ENCODE measurements at regions not wholly inside any gene's neighbourhood (a gene's known extent, or its start where the extent isn't known, plus 50 kb on each side); places are given as distances from the start of the nearest gene placed in this dataset.
A peak's percentile ranks its signal among the peaks of the same experiment; 100 is the strongest.
"Not testable (repeated sequence)": the region's sequence is repeated elsewhere in the genome, so short reads cannot be mapped to it uniquely, and the experiment has no call there.

- DNase-seq = no peak
Observed at GRCh38 chr14:105945896-105946295, 419.5 kb downstream of the TMEM121 start.

GRCh38 chr14:105947599-105947998 lies 421.2 kb downstream of the TMEM121 start:
- no peak for DNase-seq

GRCh38 chr14:105948955-105949354 lies 422.6 kb downstream of the TMEM121 start:
- DNase-seq = not testable (repeated sequence)

DNA sequence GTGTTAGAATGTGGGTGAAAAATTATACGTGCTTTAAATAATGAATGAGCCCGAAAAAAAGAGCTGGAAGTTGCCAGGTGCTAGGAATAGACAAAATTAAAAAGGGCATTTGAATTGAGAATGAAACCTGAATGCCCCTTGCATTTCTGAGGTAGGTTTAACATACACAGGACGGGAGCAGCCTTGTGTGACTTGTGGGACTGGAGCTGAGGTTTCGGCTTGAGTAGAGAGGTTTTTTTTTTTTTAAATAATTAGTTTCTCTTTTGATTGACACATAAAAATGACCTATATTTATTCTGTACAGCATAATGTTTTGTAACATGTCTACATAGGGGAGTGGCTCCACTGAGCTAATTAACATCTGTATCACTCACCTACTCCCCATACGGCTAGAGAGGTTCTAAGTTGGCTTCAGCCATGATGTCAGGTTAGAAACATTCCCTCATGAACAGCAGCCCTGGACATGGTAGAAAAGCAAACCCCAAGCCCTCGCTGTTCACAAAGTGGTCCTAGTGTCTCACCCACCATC lies 424.0 kb downstream of the TMEM121 start:
- not testable (repeated sequence) for DNase-seq

DNA sequence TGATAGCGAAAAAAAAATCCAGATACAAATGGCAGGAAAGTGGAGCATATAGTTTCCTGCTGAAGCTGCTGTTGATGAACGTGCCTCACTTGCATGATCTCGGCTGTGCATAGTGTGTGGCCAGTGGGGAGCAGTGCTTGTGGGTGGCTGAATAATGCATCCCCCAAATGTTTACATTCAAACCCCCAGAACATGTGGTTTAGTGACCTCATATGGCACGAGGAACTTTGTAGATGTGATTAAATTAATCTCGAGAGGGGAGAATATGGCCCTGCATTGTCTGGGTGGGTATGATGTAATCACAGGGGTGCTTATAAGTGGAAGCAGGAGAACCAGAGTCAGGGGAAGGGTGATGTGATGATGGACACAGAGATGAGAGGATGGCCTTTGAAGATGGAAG lies 425.0 kb downstream of the TMEM121 start:
- DNase-seq = no peak

DNA sequence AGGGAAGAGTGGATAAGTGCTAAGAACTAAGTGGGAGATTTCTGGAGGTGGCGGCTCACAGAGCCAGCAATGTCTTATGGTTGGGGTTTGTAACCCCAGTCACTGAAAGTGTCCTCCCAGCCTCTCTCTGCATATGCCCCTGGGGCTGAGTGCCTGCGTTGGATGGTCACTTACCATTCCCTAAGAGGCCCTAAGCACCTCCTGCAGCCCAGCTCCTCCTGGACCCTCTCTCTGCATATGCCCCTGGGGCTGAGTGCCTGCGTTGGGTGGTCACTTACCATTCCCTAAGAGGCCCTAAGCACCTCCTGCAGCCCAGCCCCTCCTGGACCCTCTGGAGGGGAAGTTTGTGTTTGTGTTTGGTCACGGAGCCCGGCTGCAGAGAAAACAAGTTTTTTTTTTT lies 425.8 kb downstream of the TMEM121 start:
- no peak for DNase-seq

- DNase-seq = no peak
Observed at GRCh38 chr14:105952826-105953225, 426.4 kb downstream of the TMEM121 start.

- not testable (repeated sequence) for DNase-seq
Observed at GRCh38 chr14:105961625-105962024, 435.2 kb downstream of the TMEM121 start.

DNA sequence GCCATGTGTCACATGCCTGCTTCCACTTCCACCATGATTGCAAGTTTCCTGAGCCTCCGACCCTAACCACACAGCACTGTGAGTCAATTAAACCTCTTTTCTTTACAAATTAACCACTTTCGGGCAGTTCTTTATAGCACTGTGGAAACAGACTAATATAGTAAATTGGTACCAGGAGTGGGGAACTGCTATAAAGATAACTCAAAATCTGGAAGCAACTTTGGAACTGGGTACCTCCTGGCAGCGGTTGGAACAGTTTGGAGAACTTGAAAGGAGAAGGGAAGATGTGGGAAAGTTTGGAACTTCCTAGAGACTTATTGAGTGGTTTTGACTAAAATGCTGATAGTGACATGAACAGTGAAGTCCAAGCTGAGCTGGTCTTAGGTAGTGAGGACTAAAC lies 436.1 kb downstream of the TMEM121 start:
- no peak for DNase-seq

DNA sequence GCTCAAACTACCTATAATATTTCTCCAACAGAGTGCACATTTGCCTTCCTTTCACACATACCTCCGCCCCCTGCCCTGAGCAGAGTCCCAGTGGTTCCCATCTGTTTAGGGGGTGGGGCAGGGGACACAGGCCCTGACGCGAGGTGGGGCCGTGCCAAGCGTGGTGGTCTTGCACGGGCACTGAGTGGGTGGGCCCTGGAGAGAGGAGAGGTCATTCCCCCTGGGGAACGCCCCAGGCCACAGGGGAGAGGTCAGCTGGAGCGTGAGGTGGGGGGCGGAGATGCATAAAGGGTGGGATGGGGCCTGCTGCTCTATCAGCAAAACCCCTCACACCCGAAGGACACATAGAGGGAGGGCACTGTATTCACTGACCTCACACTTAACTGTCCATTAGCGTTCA lies 441.9 kb downstream of the TMEM121 start:
- no peak for DNase-seq

- DNase-seq = not testable (repeated sequence)
Observed at GRCh38 chr14:105969026-105969425, 442.6 kb downstream of the TMEM121 start.

GRCh38 chr14:105970821-105971220 lies 444.4 kb downstream of the TMEM121 start:
- DNase-seq = not testable (repeated sequence)

- DNase-seq = no peak
Observed at GRCh38 chr14:105971593-105972500, 445.5 kb downstream of the TMEM121 start.

- no peak for DNase-seq
Observed at GRCh38 chr14:105974902-105975301, 448.5 kb downstream of the TMEM121 start.

DNA sequence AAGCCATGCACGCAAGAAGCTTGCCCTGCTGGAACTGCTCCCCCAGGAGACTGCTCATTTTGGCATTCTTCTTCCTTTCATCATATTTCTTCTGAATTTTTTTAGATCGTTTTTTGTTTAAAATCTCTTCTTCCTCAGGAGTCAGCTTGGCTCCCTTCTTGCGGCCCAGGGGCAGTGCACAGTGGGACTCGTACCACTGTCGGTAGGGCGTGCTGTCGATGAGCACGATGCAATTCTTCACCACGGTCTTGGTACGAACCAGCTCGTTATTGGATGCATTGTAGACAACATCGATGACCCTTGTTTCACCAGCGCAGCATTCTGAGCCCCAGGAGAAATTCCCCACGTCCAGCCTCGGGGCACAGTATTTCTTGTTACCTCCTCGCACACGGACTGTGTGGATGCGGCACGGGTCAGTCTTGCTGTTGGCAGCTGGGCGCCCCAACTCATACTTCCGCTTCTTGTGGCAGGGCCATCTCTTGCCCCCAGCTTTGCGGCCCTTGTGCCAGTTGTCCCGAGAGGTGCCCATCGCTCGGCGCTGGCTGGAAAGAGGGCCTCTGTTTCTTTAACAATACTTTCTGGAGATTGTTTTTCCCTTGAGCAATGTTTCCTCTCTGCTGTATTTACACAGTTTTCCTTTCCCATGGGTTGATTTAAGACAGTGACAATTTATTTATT lies 452.4 kb downstream of the TMEM121 start:
- no peak for DNase-seq

GRCh38 chr14:105979446-105979845 lies 453.1 kb downstream of the TMEM121 start:
- DNase-seq = no peak

GRCh38 chr14:105980224-105980623 lies 453.8 kb downstream of the TMEM121 start:
- no peak for DNase-seq

DNA sequence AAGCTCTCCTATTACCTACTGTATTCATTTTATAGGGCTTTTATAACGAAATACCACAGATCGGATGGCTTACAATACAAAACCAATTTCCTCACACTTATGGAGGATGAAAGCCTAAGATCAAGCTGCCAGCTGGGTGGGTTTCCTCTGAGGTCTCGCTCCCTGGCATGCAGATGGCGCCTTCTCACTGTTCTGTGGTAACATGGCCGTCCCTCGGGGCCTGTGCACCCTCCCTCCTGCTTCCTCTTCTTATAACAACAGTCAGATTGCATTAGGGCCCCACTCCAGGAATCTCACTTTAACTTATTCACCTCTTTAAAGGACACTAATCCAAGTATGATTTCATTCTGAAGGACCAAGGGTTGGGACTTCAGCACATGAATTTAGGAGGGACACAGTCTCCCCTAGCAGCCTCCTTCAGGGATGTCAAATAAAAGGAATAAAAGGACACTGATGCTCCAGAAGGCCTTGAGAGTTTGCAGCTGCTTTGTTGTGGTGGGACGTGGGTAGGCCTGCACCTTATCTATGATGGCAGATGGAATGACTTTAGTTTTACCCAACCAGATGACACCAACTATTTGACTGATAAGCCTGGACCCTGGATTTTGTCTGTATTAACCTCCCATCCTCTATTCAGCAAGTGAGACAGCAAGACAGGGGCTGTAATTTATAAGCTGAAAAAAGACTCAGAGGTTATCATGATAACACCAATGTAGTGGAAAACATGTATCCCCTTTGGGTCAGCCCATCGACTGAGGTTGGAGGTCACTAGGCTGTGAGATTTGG lies 455.3 kb downstream of the TMEM121 start:
- DNase-seq = peak; percentile 45

- DNase-seq = no peak
Observed at GRCh38 chr14:105982664-105983063, 456.3 kb downstream of the TMEM121 start.

DNA sequence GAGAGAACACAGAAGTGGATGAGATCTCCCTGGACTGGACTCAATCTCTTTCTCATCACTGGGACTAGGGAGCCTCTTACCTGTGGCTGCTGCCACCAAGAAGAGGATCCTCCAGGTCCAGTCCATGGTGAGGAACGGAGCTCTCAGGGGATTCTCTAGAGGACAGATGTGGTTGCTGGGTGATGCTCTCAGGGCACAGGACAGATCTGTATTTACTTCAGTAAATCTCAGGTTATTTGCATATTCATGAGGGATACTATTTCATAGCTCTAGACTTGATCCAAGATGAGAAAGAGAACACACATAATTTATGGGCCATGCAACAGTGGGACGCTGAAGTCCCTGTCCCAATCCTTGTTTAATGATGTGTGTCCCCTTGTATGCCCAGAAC lies 460.5 kb downstream of the TMEM121 start:
- no peak for DNase-seq

GRCh38 chr14:105987563-105987962 lies 461.2 kb downstream of the TMEM121 start:
- no peak for DNase-seq

DNA sequence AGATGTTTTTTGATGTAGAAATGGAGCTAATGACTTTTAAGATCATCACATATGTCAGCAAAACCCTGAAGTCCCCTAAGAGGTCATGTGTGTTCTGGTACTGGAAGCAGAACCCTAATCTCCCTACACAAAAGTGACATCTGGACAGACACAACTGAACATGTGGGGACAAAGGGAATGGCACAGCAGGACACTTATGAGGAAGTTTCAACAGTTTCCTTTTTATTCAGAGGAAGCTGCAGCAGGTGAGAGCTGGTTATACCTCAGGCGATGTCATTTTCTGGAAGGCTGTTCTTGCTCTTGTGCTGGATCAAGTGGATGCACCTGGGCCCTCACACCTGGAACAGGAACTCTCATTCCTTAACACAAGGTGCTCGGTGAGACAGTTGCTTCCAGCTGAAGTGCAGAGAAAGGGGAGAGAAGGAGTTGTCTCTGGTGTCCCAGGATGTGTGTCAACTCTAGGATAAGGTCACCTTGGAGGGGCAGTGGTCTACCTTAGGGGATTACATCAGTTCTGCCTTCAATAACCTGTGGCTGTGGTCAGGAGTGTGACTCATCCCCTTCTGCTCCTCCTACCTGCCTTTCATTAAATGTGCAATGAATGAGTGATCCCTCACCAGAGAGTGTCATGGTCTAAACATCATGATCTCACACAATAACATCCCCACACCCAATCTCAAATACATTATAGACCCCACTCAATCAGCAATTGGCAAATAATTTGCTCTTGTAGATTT lies 463.4 kb downstream of the TMEM121 start:
- no peak for DNase-seq
